ENCODE measurements at regions not wholly inside any gene's neighbourhood (a gene's known extent, or its start where the extent isn't known, plus 50 kb on each side); places are given as distances from the start of the nearest gene placed in this dataset.

- no peaks in the 10 kb centered on the region for H3K4me1 ChIP-seq
- H3K4me3 ChIP-seq = no peak overlapping the region
- no peaks in the 10 kb centered on the region for H3K27me3 ChIP-seq
- DNase-seq = no peak
- H3K27ac ChIP-seq = no peak overlapping the region
- ATAC-seq = no peak
- H3K36me3 ChIP-seq = no peaks in the 10 kb centered on the region
- H3K9me3 ChIP-seq = no peaks in the 10 kb centered on the region
- intact Hi-C loops (cut with DNase I) = no loop called here
- TF ChIP-seq CTCF (IDR thresholded peaks at IDR 0.05) = no peak
These were observed 1103.7 kb upstream of the CELF2 start for GRCh38 chr10:9913876-9914514.

GRCh38 chr10:9921544-9921943 is 1096.1 kb upstream of the CELF2 start:
- intact Hi-C loops (cut with DNase I) = no loop called here
- H3K36me3 ChIP-seq = no peaks in the 10 kb centered on the region
- no peak for ATAC-seq

GRCh38 chr10:9922126-9922870 is 1095.4 kb upstream of the CELF2 start:
- no peaks in the 10 kb centered on the region for H3K4me1 ChIP-seq
- H3K36me3 ChIP-seq = no peaks in the 10 kb centered on the region
- intact Hi-C loops (cut with DNase I) = no loop called here
- no peak for ATAC-seq
- no peak for TF ChIP-seq CTCF (IDR thresholded peaks at IDR 0.05)
- H3K9me3 ChIP-seq = no peaks in the 10 kb centered on the region
- no peak for DNase-seq
- no peak overlapping the region for H3K4me3 ChIP-seq
- no peak overlapping the region for H3K27ac ChIP-seq
- H3K27me3 ChIP-seq = no peaks in the 10 kb centered on the region

More at GRCh38 chr10:9921544-9921943, 1096.1 kb upstream of the CELF2 start:
- H3K4me3 ChIP-seq = no peak overlapping the region
- no peaks in the 10 kb centered on the region for H3K9me3 ChIP-seq
- no peak for DNase-seq
- no peak for TF ChIP-seq CTCF (IDR thresholded peaks at IDR 0.05)
- H3K4me1 ChIP-seq = no peaks in the 10 kb centered on the region
- H3K27ac ChIP-seq = no peak overlapping the region
- H3K27me3 ChIP-seq = no peaks in the 10 kb centered on the region

DNA sequence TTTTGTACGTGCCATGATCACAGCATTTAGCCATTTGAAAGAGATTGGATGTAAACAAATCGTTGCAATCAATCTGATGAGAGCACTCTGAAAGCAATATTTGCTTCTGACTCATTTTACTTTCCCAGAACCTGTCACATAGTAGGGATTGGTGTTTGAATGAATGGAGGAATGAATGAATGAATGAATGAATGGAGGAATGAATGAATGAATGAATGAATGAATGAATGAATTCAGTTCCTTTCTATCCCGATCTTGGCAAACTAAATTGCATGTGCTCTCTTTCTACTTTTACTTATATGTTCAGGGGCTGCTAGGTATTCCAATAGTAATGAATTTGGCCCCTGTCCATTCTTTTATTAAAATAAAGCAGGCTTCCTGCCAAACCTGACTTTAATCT is 1091.7 kb upstream of the CELF2 start:
- ATAC-seq (no peak), DNase-seq (no peak)
- no peaks in the 10 kb centered on the region for H3K27me3 ChIP-seq
- H3K9me3 ChIP-seq = no peaks in the 10 kb centered on the region
- no peak overlapping the region for H3K4me3 ChIP-seq
- H3K36me3 ChIP-seq = no peaks in the 10 kb centered on the region
- intact Hi-C loops (cut with DNase I) = no loop called here
- no peaks in the 10 kb centered on the region for H3K4me1 ChIP-seq
- TF ChIP-seq CTCF (IDR thresholded peaks at IDR 0.05) = no peak
- no peak overlapping the region for H3K27ac ChIP-seq

DNA sequence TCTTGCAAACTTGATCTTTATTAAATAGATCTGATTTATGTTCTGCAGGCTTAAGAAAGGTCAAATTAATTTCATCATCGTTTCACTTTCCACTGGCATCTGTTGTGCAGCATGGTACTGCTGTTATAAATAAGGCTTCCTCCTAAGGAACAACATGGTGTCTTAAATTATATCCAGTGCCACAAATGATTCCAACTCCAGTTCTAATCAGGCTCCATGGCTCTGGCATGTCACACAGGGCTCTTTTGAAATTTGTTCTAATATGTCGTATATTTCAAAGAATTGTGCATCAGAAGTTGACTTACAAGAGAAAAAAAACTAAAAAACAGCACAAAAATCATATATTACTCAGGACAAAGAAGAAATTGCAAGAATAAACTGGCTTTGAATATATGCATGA is 1090.8 kb upstream of the CELF2 start:
- ATAC-seq (no peak), DNase-seq (no peak)
- Histone ChIP-seq H3K4me1 (no peaks in the 10 kb centered on the region), H3K27me3 (no peaks in the 10 kb centered on the region), H3K36me3 (no peaks in the 10 kb centered on the region), H3K27ac (no peak overlapping the region), H3K9me3 (no peaks in the 10 kb centered on the region), H3K4me3 (no peak overlapping the region)
- intact Hi-C loops (cut with DNase I) = no loop called here
- no peak for TF ChIP-seq CTCF (IDR thresholded peaks at IDR 0.05)
